SK-N-DZ (cell line): ENCODE measurements at regions not wholly inside any gene's neighbourhood (a gene's known extent, or its start where the extent isn't known, plus 50 kb on each side); places are given as distances from the start of the nearest gene placed in this dataset.

Experiments used
- DNase-seq: peaks from one replicate; pipeline ENCODE4 v3.0.0-alpha.2; 2015; ENCODE audit warnings: low spot score

DNA sequence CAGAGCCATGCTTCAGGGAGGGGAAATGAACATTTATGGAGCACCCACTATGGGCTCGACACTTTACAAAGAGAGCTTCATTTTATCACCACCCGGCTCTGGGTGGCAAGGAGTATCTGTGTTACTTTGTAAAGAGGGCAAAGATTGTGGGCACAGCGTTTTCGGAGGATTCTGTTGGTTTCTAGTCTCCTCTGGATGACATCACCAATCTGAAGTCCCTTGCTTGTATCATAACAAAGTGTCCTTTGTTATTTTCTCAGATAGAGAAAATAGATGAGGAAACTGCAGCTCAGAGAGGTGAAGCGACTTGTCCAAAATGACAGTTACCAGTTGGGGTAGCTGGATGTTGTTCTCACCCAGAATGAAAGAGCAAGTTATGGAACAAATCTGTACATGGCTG lies 162.8 kb downstream of the GLI2 start:
- DNase-seq = no peak

DNA sequence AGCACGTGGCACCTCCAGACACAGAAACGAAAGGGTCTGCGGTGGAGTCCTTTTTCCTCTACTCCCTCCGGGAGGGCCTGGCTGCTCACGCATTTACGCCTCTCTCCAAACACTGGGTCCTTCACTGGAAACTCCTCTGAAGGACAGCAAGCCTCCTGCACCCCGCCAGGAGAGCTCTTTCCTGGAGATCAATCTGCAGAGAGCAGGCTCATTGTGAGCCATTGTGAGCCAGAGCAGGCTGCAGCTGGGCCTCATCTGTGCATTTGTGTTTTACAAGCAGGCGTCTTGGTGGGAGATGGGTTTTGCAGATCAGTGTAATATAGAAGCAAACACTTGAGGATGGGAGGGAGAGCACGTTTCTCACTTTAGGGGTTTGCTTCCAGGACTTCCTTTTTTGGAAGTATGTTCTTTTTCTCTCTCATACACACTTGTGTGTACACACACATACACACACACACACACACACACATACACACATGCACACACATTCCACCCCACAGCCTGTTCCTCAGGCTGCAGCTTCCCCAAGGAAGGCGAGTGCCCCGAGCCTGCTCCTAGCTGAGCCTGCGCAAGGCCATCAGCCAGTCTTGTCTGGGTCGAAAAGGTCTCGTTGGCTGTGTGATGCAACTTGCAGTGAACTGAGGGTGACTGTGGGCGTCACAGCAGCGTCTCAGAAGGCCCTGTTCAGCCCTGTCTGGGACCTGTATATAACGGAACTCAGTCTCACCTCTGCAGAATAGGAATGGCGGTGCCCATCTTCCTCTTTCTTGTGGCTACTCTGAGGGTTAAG lies 163.5 kb downstream of the GLI2 start:
- DNase-seq = no peak

DNA sequence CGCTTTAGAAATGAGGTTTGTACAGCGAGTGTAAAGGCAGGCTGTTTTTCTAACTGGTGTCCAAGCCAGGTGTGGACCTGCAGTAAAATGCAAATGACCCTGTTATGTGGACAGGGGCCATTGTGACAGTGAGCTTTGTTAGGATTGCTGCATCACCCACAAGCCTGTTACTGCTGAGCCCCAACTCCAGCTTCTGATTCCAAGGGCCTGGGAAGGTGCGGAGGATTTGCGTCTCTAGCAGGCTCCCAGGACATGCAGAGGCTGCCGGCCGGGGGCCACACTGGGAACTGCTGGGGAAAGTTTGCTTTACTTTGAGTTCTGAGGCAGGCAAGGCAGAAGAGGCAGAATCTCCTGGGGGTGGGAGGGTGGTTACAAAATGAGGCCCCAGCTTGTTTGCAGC lies 164.1 kb downstream of the GLI2 start:
- DNase-seq = no peak

DNA sequence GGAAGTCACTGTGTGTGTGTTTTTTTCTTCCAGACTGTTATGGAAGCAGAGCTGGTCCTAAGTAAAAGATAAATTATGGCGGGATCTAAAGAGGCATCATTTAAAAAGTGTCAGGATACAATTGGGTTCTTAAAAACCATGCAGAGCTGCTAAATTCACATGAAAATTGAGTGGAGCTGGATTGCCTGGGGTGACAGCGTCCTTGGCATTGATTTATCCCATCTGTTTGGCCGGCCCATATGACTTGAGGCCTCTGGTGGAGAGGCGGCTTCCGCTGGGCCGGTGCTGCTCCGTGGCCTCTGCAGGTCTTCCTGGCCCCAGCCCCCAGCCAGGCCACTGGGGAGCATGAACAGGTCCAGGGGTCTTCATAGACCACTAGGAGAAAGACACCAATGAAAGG lies 165.5 kb downstream of the GLI2 start:
- peak; percentile 44 for DNase-seq

DNA sequence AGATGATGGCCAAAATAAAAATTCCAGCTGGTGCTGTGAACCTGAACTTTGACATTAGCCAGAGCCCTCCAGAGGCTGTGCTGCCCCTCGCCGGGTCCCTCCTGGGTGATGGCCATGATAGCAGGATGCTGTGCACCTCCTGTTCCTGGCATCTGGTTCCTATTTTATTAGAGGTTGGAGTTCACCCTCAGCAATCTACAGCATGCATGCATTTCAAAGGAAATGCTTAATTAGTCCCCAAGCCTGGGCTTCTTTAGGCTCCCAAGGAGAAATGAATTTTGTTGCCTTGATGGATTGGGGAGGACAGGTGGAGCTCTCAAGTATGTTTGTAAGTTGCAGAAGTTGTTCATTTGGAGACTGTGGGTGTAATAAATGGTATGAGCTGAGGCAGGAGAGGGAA lies 166.9 kb downstream of the GLI2 start:
- DNase-seq = peak; percentile 81

DNA sequence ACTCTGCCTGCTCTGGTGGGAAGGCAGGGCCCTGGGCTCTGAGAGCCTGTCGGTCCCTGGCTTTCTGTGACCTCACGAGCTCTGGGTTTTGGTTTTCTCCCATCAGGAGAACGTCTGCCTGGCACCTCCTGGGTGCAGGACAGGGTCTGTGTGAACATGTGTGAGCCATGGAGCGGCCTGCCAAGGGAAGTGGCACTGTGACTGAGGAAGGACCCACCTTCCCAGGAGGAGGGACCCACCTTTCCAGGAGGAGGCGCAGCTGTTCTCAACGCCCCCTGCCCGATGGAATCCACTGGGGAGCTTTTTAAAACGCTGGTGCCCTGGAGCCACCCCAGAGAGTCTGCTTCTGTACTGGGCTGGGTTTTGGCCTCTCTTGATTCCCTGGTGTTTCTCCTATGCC lies 168.7 kb downstream of the GLI2 start:
- no peak for DNase-seq

DNA sequence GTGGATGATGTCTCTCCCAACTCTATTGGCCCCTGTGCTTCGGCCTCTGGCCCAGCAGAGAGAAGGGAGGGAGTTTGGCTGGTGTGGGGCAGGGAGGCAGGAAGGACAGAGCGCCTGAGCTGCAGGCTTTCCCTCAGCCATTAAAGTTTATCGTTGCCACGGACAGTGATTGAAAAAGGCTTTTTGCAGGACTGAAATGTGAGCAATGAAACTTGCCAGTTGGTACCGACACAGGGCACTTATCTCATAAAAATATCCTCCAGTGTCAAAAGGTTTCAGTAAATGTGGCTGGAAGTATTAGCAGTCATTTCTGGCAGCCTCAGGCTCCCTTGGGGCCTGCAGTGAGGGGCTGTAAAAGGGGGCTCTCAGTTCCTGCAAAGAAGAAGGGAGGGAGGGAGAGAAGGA lies 169.2 kb downstream of the GLI2 start:
- no peak for DNase-seq

DNA sequence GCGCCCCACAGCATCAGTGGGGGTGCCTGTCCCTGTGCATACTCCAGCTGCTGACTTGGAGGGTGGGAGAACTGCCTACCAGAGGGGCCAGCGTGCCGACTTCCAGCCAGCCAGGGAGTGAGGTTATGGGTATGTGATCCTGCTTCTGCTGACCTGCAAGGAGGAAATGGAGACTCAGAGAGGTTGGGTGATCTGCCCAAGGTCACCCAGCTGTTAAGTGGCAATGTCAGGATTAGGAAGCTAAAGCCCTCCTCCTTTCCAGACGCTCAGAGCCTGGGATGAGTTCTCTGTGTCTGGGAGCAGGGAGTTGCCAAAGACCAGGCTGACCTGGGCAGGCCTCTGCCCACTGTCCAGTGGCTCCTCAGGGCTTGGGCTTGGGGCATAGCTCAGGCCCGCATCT lies 169.6 kb downstream of the GLI2 start:
- DNase-seq = no peak

DNA sequence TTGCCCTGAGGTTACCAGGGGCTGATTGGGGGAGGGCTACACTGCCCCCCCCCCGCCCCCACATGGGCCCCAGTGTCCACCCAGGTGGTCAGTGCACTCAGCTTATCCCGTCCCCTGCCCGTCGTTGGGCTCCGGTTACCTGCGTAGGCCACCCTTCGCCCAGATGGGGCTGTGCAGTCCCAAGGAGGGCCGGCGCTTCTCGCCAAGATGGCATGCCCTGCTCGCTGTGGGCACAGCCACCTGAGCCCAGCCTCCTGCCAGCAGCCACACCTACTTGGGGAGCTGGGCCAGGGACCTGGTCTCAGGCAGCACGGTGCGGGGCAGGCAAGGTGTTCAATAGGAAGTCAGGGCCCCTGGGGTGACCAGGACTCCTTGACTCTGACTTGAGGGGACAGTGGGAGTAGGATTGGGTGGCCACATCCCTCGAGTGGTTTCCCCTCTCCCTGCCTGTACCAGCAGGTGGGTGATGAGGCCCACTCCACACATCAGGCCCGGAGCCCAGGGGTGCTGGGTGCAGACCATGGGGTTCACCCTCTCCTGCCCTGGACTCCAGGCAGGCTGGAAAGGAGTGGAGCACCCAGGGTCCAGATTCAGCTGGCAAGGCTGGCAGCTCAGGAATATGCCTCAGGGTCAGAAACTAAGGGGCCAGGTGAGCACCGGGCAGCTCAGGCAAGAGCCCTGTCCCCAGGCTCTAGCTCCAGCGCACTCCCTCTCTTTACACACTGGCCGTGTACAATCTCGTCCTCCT lies 170.3 kb downstream of the GLI2 start:
- no peak for DNase-seq

DNA sequence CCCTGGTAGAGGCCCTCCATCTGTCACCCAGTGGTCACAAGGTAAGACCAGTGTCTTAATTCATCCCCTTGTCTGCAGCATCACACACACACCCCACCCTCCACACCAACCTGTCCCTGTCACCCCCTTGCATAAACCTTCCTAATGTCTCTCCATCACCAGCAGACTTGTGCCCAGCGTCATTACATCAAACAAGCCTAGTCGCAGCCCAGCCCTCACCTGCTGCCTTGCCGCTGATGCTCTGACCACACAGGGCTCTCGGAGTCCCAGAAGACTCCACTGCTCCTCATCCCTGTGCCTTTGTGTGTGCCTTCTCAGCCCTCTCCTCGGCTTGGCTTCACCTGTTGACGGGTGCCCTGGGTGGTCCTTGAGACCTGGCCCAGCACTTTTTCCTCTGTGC lies 171.2 kb downstream of the GLI2 start:
- no peak for DNase-seq

DNA sequence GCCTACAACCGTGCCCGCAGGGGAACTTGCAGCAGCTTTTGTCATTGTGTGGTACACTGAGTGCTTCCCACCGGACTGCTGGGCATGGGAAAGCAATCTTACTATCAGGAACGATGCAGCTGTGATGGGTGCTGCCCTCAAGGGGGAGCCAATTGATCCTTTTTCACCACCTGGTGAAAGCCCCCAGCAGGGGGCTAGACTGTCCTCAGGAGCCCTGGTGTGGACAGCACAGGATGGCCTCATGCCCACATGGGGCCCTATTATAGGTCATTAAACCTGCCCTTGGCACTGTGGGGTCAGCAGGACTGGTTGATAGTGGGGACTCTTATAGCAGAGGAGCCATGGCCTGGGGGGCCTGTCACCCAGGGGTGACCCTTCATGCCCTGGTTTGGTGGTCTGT lies 172.2 kb downstream of the GLI2 start:
- no peak for DNase-seq

DNA sequence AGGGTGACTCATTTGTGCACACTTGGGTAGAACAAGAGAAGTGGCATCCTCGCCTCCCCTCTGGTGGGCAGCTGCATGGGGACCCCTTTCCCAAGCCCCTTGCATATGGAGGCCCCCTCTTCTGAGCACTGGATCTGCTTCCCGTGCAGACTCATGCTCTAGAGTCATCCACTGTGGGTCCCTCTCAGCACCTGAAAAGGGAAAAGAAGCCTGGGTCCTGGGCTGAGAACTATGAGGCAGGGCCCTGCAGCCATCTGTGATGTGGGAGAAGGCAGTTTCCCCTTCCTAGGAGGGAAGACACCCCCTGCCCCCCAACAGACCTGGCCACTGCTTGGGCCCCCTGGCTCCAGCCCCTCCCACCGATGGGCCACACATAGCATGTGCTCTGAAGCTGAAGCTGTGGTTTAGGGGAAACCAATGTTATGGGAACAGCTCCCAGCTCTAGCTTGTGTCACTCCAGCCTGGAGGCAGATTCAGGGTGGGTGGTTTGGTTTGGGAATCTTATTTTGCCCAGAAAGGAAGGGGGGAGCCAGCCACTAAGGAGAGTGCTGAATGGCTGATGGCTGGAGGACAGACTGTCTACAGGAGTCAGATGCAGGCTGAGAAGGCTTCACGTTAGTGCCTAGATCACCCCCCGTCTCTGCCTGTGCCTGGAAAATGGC lies 172.8 kb downstream of the GLI2 start:
- DNase-seq = no peak

DNA sequence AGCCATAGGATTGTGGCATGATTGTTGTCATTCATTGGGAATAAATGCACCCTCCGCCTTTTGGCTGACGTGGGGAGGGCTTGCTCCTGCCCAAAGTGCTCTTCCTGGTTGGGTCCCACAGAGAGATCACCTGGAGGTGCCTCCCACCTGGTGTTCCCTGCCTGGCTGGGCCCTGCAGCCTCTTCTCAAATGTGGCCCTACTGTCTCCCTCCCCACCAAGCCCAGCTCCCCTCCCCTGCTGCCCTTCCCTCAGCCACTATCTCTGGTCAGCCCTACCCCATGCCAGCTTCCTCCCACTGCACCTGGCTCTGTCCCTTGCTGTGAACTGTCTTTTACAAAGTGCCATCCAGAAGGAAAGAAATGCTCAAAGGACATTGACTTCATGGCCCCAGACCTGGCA lies 173.4 kb downstream of the GLI2 start:
- no peak for DNase-seq

DNA sequence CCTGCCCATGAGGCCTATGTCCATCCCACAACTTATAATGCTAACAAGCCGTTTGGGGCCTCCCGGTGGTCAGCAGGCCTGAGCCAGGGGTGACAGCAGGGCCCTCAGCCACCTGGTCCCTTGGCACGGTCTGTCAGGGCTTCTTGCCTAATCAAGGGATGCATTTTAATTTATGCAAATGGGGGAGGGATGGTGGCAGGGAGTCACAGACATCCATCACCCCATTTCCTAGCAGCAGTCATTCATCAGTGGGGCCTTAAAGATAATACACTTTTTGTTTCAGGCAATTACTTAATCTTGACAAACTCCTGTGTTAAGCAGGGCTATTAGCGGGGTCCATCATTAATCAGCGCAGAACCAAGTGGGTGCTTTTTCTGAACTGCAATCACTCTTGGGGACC lies 174.5 kb downstream of the GLI2 start:
- DNase-seq = no peak

DNA sequence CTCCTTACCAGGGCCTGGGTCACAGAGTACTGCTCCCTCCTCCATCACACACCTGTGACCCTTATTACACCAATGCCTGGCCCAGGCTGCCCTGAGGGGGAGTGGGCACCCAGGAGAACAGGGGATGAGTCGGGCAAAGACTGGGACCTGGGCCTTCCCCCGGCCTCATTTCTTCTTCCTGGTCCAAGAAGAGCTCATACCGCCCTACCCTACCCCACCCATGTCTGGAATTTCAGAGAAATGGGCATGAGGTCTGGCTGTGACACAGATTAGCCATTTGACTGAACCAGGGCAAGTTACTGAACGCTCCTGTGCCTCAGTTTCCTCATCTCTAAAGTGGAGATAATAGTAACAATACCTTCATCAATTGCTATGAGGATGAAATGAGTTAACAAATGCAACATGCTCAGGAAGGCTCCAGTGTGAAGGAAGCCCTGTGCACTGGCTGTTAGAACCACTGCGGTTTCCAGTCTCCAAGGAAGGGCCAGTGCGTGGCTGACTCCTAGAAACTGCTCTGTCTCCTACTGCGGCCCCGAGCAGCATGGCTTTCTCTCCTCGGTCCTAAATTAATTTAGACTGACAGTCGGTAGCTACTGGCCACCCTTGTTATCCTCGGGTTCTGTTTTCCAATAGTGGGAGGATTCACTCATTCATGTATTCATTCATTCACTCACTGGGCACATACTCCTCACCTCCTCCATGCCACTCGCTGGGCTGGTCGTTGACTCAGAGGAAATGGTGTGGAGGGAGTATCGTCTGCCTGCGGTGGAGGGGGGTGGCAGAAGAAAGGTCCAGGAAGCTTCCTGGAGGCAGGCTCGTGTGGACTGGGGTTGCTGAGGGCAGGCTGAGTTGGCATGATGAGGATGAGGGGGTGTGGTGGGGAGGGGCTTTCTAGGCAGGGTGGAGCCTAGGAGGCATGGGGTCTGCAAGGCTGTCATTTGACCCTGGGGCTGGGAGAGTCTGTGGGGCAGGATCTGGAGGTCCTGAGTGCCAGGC lies 175.6 kb downstream of the GLI2 start:
- no peak for DNase-seq

DNA sequence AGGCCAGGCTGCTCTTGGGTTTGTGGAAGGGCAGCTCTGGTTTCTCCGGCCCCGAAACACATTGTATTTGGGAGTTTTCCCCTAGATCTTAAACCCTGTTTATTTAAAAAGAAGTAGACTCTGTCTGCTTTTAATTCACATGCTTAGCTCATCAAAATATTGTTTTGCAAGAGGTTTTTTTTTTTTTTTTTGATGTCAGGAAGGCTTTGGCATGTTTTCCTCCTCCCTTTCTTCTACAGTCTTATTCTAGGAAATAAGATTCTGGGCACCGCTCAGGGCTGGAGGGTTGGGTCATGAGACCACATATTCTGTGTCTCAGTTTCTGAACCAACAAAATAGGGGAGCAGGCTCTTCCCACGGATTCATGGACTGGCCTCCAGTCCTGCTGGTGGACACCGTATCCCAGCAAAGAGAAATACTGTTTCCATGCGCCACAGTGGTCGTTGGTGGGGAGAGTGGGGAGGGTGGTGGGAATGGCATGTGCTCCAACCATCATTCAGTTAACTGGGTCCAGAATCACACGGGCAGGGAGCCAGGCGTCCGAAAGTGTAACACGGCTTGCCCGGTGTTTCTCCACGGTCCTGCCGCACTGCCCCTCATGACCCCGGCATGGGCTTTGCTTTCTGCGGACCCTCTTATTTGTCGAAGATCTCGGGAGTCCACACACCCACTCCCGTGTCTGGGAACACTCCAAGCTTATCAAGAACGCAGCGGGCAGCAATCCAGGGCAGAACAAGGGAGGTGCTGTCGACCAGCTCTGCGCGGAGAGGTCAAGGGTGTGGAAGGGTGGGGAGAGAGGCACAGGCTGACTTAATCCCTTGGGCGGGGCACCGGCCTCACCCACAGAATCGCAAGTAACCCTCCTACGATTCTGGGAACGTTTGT lies 176.7 kb downstream of the GLI2 start:
- DNase-seq = no peak

DNA sequence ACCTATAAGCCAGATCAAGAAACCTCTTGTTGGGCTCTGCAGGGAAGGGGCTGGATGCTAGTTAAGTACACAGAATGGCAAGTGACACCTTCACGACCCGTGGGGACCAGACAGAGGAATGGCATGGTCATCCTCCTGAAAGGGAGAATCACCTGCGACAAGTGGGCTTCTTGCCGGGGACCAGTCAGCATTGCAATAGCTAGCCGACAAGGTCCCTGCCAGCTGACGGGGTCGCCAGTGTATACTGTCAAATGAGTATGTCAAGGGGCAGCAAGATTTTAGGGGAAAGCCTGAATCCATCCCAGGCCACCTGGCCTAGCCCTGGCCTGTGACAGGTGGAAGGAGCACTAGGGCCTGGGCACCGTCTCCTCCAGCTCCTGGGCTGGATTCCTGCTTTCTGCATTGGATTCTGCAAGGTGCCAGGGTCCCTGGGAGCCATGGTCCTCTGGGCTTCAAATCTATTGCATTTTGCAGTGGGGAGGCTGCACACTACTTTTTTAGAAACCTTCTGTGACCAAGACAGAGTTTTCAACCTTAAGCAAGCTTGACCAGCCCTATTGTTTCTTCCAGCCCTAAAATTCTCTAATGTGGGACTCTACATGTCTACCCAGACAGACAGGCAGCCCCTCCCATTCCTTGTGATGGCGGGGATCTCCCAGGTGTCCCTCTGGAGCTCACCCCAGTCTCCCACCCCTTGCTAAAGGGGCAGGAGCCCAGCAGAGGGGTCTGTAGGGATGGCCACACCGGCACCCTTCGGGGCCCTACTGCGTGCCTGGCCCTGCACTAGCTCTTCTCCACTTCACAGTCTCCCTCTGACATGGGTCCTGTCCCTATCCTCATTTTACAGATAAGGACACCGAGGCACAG lies 178.5 kb downstream of the GLI2 start:
- no peak for DNase-seq

DNA sequence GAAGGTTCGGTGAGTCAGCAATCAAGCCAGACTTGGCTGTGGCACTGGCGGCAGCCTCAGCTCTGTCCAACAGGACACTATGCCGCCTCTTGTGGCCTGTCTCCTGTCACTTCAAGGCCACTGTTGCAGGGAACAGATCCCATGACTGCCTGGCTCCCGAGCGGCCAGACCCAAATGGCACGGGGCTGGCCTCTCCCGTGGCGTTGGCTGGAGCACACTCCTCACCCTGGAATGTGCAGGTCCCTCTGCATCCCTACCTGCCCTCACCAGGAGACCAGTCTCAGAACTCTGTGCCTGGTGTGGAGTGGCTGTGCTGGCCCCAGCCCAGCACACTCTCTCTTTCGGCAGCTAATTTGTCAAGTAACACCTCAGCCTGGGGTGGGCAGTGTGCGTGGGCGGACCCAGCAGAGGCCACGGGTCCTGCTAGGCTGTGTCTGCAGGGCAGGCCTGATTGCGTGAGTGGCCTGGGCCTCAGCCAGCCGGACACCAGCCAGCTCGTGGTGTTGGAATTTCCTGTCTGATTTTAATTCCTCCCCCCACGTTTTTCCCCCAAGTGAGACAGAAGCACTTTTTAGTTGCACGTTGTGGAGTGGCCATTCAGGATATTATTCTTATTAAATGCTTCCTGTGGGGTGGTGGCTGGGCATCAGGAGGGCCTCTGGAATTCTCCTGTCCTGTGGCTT lies 179.3 kb downstream of the GLI2 start:
- DNase-seq = peak; percentile 69

DNA sequence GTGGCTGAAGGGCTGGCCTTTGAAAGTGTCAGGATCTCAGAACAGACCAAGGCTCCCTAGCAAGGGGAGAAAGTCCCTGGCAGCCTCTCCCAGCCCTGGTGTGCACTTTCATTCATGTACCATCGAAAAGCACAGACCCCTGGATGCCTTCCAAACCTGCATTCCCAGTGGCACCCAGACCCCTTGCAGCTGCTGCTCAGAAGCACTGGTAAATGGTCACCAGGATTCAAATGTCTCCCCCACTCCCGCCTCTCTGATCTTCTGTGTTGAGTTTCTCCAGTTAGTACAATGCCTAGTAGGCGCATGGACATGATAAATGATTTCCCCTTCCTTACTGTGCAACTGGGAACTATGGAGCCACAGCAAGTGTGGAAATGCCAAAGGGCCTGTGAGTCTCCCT lies 180.0 kb downstream of the GLI2 start:
- DNase-seq = no peak
